Gastrocnemius medialis (tissue), 4 donors: ENCODE measurements at regions not wholly inside any gene's neighbourhood (a gene's known extent, or its start where the extent isn't known, plus 50 kb on each side); places are given as distances from the start of the nearest gene placed in this dataset.

Source experiments
- ATAC-seq, 2 donors: fragments of 150-250 bp; one replicate each; pipeline ENCODE4 v1.9.1; 2016
- DNase-seq, 2 donors: peaks; one replicate each; pipeline ENCODE4 v3.0.0-alpha.2; 2019
- H3K27ac ChIP-seq, 4 donors: fragments of 200-600 bp; sonication (generic); 1 replicate in 1 of 4; 2 replicates in 3 of 4; pipeline ENCODE4 v1.5.1; 2016 to 2018; ENCODE audit warnings: mild to moderate bottlenecking in 2 of 4, moderate library complexity in 1 of 4
- H3K27me3 ChIP-seq, 3 donors: fragments of 200-600 bp; sonication (generic) in 2 of 3; 1 replicate in 1 of 3; 2 replicates in 2 of 3; pipeline versions ENCODE4 v1.5.1 to v1.6.0; 2016 to 2019; ENCODE audit warnings: mild to moderate bottlenecking in 1 of 3, moderate library complexity in 1 of 3
- H3K36me3 ChIP-seq, 2 donors: fragments of 200-600 bp; sonication (generic) in 1 of 2; one replicate each; pipeline ENCODE4 v1.5.1; 2017 to 2018
- H3K4me1 ChIP-seq, 2 donors: fragments of 200-600 bp; sonication (generic) in 1 of 2; one replicate each; pipeline ENCODE4 v1.5.1; 2016 to 2017; ENCODE audit warnings: mild to moderate bottlenecking in 2 of 2
- H3K4me3 ChIP-seq, 4 donors: fragments of 200-600 bp; sonication (generic) in 3 of 4; 1 replicate in 1 of 4; 2 replicates in 3 of 4; pipeline ENCODE4 v1.5.1; 2016 to 2019; ENCODE audit warnings: mild to moderate bottlenecking in 2 of 4
- H3K9me3 ChIP-seq, 3 donors: fragments of 200-600 bp; sonication (generic) in 2 of 3; 1 replicate in 1 of 3; 2 replicates in 2 of 3; pipeline ENCODE4 v1.5.1; 2016 to 2019
- CTCF ChIP-seq, 5 experiments: fragments of 450-650 bp in 3 of 5; fragments of 200-600 bp in 2 of 5; sonication (generic) in 2 of 5; IDR thresholded peaks in 4 of 5; conservative IDR thresholded peaks in 1 of 5; 1 replicate in 4 of 5; 2 replicates in 1 of 5; pipeline ENCODE4 v1.5.1; 2016 to 2019; ENCODE audit warnings: antibody characterized with exemption in 5 of 5, mild to moderate bottlenecking in 3 of 5, moderate library complexity in 3 of 5
- POLR2A ChIP-seq, 2 donors: fragments of 450-650 bp; IDR thresholded peaks; one replicate each; pipeline ENCODE4 v1.6.1; 2017; ENCODE audit warnings: antibody characterized with exemption in 2 of 2, mild to moderate bottlenecking in 2 of 2, moderate library complexity in 2 of 2
- in situ Hi-C, 4 donors: fragments of 200-750 bp; cut with MboI; loops; one replicate each; pipeline versions ENCODE4 v1.15.0 to v1.8.0; 2017; ENCODE audit warnings: low sequenced_read_pairs in 4 of 4
- intact Hi-C: fragments of 100-400 bp; cut with DNase I; formaldehyde crosslinking; loops from one replicate; pipeline ENCODE4 v1.15.1; 2023; ENCODE audit warnings: low total_unique reads

DNA sequence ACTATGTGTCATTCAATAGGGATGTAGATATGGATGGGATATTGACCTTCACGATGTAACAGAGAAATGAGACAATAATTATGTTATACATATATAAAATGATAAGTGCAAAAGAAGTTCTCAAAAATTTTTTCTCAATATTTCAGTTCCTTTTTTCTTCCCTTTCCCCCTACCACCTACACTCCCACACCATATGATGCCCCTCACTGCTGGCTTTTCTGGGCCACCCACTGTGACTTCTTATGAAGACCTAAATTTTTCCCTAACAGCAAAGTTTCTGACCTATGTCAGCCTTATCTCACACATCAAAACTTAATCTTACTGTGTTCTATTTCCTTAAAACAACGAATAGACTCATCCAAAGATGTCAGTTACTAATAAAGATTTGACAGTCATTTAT, 89.9 kb upstream of the MYLIP start:
- H3K36me3 ChIP-seq: no peaks in the 10 kb centered on the region
- in situ Hi-C loops: no loop called here
- peaks cover 0 to 6% of the 10 kb centered on the region in 2 donors for H3K4me1 ChIP-seq
- H3K27me3 ChIP-seq: no peaks in the 10 kb centered on the region
- ATAC-seq: no peak
- no peak for TF ChIP-seq POLR2A (IDR thresholded peaks at IDR 0.05)
- no peak for TF ChIP-seq CTCF (IDR thresholded peaks at IDR 0.05 in 4 of 5, conservative IDR thresholded peaks at IDR 0.05 in 1 of 5)
- H3K27ac ChIP-seq: no peak overlapping the region
- no peak overlapping the region for H3K4me3 ChIP-seq
- DNase-seq: no peak
- intact Hi-C loops: no loop called here
- no peaks in the 10 kb centered on the region for H3K9me3 ChIP-seq

GRCh38 chr6:16035488-16036080, 93.3 kb upstream of the MYLIP start:
- DNase-seq: no peak
- Histone ChIP-seq H3K27me3 (no peaks in the 10 kb centered on the region), H3K4me1 (no peaks in the 10 kb centered on the region), H3K4me3 (no peak overlapping the region), H3K36me3 (no peaks in the 10 kb centered on the region), H3K9me3 (peaks cover 0 to 3% (median 0%) of the 10 kb centered on the region in 3 donors), H3K27ac (no peak overlapping the region)
- intact Hi-C loops (no loop called here), in situ Hi-C loops (no loop called here)
- TF ChIP-seq CTCF (IDR thresholded peaks at IDR 0.05 in 4 of 5, conservative IDR thresholded peaks at IDR 0.05 in 1 of 5): no peak
- TF ChIP-seq POLR2A (IDR thresholded peaks at IDR 0.05): no peak
- ATAC-seq: no peak

- Histone ChIP-seq H3K27ac (no peak overlapping the region), H3K4me3 (no peak overlapping the region), H3K27me3 (no peaks in the 10 kb centered on the region), H3K36me3 (no peaks in the 10 kb centered on the region), H3K4me1 (no peaks in the 10 kb centered on the region), H3K9me3 (peaks cover 0 to 3% (median 0%) of the 10 kb centered on the region in 3 donors)
- no peak for ATAC-seq
- no peak for TF ChIP-seq POLR2A (IDR thresholded peaks at IDR 0.05)
- no peak for TF ChIP-seq CTCF (IDR thresholded peaks at IDR 0.05 in 4 of 5, conservative IDR thresholded peaks at IDR 0.05 in 1 of 5)
- intact Hi-C loops (no loop called here), in situ Hi-C loops (no loop called here)
- DNase-seq: no peak
These were observed 95.7 kb upstream of the MYLIP start for GRCh38 chr6:16033214-16033613.

DNA sequence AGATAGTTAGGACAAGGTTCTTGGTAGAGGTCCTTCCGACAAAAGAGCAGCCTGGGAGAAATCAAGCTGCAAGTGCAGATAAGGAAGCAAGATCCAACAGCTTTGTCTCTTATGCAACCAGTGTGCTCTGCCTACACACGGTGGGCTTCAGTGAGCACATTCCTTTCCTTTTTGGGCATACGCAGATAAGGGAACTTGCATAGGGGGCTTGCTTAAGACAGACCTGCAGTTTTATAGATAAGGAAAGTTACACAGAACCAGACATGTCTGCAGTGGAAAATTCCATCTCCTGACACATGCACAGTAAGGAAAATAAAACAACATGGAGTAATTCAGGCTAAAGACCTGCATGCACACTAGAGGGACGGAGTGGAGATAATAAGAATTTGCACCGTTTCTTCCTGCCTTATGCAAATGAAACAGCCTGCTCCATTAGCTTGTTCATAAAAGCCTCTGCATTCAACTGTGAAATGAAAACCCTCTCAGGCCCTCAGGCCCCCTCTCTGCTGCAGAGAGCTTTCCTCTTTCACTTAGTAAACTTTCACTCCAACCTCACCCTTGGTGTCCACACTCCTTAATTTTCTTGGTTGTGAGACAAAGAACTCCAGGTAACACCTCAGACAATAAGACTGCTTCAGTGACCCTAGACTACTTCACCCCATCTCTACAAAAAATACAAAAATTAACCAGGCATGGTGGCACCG, 97.5 kb upstream of the MYLIP start:
- intact Hi-C loops (no loop called here), in situ Hi-C loops (no loop called here)
- H3K36me3 ChIP-seq: no peaks in the 10 kb centered on the region
- H3K27me3 ChIP-seq: no peaks in the 10 kb centered on the region
- TF ChIP-seq CTCF (IDR thresholded peaks at IDR 0.05 in 4 of 5, conservative IDR thresholded peaks at IDR 0.05 in 1 of 5) (no peak), POLR2A (IDR thresholded peaks at IDR 0.05) (no peak)
- H3K9me3 ChIP-seq: peaks cover 0 to 3% (median 0%) of the 10 kb centered on the region in 3 donors
- no peak overlapping the region for H3K27ac ChIP-seq
- ATAC-seq: no peak
- no peak overlapping the region for H3K4me3 ChIP-seq
- no peaks in the 10 kb centered on the region for H3K4me1 ChIP-seq
- DNase-seq: no peak
